ENCODE measurements at regions not wholly inside any gene's neighbourhood (a gene's known extent, or its start where the extent isn't known, plus 50 kb on each side); places are given as distances from the start of the nearest gene placed in this dataset.
"Not testable (repeated sequence)": the region's sequence is repeated elsewhere in the genome, so short reads cannot be mapped to it uniquely, and the experiment has no call there.

GRCh38 chr5:168140241-168140640 lies 151.2 kb upstream of the WWC1 start:
- DNase-seq (ENCODE audit: low read depth), result peak; percentile 6
- TF ChIP-seq CTCF (conservative IDR thresholded peaks at IDR 0.05; ENCODE audit: low read depth, low read length), result no peak
- no peak overlapping the region for H3K4me3 ChIP-seq (ENCODE audit: low read length)

- no peak overlapping the region for H3K4me3 ChIP-seq (ENCODE audit: low read length)
- DNase-seq (ENCODE audit: low read depth), result no peak
- no peak for TF ChIP-seq CTCF (conservative IDR thresholded peaks at IDR 0.05; ENCODE audit: low read depth, low read length)
Measured at GRCh38 chr5:168142402-168142801, 149.0 kb upstream of the WWC1 start.

GRCh38 chr5:168143521-168143920 lies 147.9 kb upstream of the WWC1 start:
- not testable (repeated sequence) for H3K4me3 ChIP-seq (ENCODE audit: low read length); DNase-seq (ENCODE audit: low read depth)

- TF ChIP-seq CTCF (conservative IDR thresholded peaks at IDR 0.05; ENCODE audit: low read depth, low read length), result no peak
- DNase-seq (ENCODE audit: low read depth), result no peak
- H3K4me3 ChIP-seq (ENCODE audit: low read length), result no peak overlapping the region
Measured at GRCh38 chr5:168147106-168147505, 144.3 kb upstream of the WWC1 start.

GRCh38 chr5:168147568-168148360 lies 143.7 kb upstream of the WWC1 start:
- TF ChIP-seq CTCF (conservative IDR thresholded peaks at IDR 0.05; ENCODE audit: low read depth, low read length), result no peak
- no peak for DNase-seq (ENCODE audit: low read depth)
- no peak overlapping the region for H3K4me3 ChIP-seq (ENCODE audit: low read length)

- no peak for DNase-seq (ENCODE audit: low read depth)
- no peak for TF ChIP-seq CTCF (conservative IDR thresholded peaks at IDR 0.05; ENCODE audit: low read depth, low read length)
Measured at GRCh38 chr5:168151041-168151440, 140.4 kb upstream of the WWC1 start.

GRCh38 chr5:168152660-168153059 lies 138.8 kb upstream of the WWC1 start:
- no peak overlapping the region for H3K4me3 ChIP-seq (ENCODE audit: low read length)
- TF ChIP-seq CTCF (conservative IDR thresholded peaks at IDR 0.05; ENCODE audit: low read depth, low read length), result no peak
- DNase-seq (ENCODE audit: low read depth), result no peak

More at GRCh38 chr5:168151041-168151440, 140.4 kb upstream of the WWC1 start:
- no peak overlapping the region for H3K4me3 ChIP-seq (ENCODE audit: low read length)
